GM12878 (cell line): ENCODE measurements at regions not wholly inside any gene's neighbourhood (a gene's known extent, or its start where the extent isn't known, plus 50 kb on each side); places are given as distances from the start of the nearest gene placed in this dataset.

Experiments
- ATAC-seq: fragments of 200-7000 bp; cut with Tn5 transposase; 3 replicates; pipeline ENCODE4 v1.9.1; 2020; ENCODE audit warnings: mild to moderate bottlenecking, moderate library complexity
- BruUV-seq: library from RNA; stranded (reverse); fragments of 400-500 nt; replicated peaks from 2 replicates; lab custom pipeline; 2021; lab: Mats Ljungman, UMichigan
- CTCF ChIA-PET: fragments of 300-600 bp; sonication (Branson Sonifier 250); formaldehyde crosslinking; extraction: SDS; loops from one replicate; lab custom pipeline; 2021; ENCODE audit warnings: inconsistent platforms; lab: Yijun Ruan, JAX
- POLR2A ChIA-PET: fragments of 350-600 bp; formaldehyde crosslinking; extraction: SDS; loops from one replicate; lab custom pipeline; 2021; ENCODE audit warnings: inconsistent platforms; lab: Charles Lee
- RAD21 ChIA-PET: fragments of 300-600 bp; sonication (Branson Sonifier 250); formaldehyde crosslinking; loops from one replicate; lab custom pipeline; 2023; ENCODE audit warnings: antibody characterized with exemption; ENCODE audit not compliant: unreplicated experiment; lab: Charles Lee
- SMC1A ChIA-PET: fragments of 300-600 bp; sonication (Branson Sonifier 250); formaldehyde crosslinking; loops from one replicate; lab custom pipeline; 2023; ENCODE audit not compliant: unreplicated experiment, uncharacterized antibody; lab: Charles Lee
- DNase-seq: peaks from one replicate; pipeline ENCODE4 v3.0.0-alpha.2; 2011; ENCODE audit warnings: low read depth, low spot score
- FAIRE-seq: peaks from 3 replicates; lab custom pipeline; 2011; peaks lifted over from hg19 to GRCh38; lab: Jason Lieb, UNC
- H2AFZ ChIP-seq: 2 replicates; pipeline ENCODE4 v1.6.0; 2011; ENCODE audit warnings: low read depth, low read length, control low read depth; ENCODE audit not compliant: control insufficient read depth
- H3K27ac ChIP-seq: 2 replicates; pipeline ENCODE4 v1.5.1; 2011; ENCODE audit warnings: control low read depth; ENCODE audit not compliant: control insufficient read depth, insufficient read depth
- H3K27me3 ChIP-seq, 2 experiments: replicated peaks in 1 of 2; 2 replicates each; pipeline versions ENCODE4 v1.6.0 to v1.6.1; 2011; ENCODE audit warnings: low read length in 1 of 2; ENCODE audit not compliant: control insufficient read depth in 2 of 2, insufficient read depth in 2 of 2
- H3K36me3 ChIP-seq, 2 experiments: 2 replicates each; pipeline ENCODE4 v1.5.1; 2011; ENCODE audit warnings: low read length in 1 of 2; ENCODE audit not compliant: control insufficient read depth in 2 of 2, insufficient read depth in 2 of 2
- H3K4me1 ChIP-seq: 2 replicates; pipeline ENCODE4 v1.6.1; 2011; ENCODE audit warnings: mild to moderate bottlenecking, low read length, moderate library complexity, mixed read lengths; ENCODE audit not compliant: control insufficient read depth, insufficient read depth
- H3K4me2 ChIP-seq: 2 replicates; pipeline ENCODE4 v1.6.0; 2011; ENCODE audit warnings: control low read depth; ENCODE audit not compliant: control insufficient read depth, insufficient read depth
- H3K4me3 ChIP-seq: fragments of 200-600 bp; sonication (generic); 2 replicates; pipeline ENCODE4 v1.5.1; 2016
- H3K79me2 ChIP-seq: 2 replicates; pipeline ENCODE4 v1.6.0; 2011; ENCODE audit warnings: low read length; ENCODE audit not compliant: control insufficient read depth, insufficient read depth
- H3K9ac ChIP-seq: 2 replicates; pipeline ENCODE4 v1.8.0; 2011; ENCODE audit warnings: low read length, control low read depth, mixed read lengths; ENCODE audit not compliant: control insufficient read depth, insufficient read depth
- H3K9me3 ChIP-seq: replicated peaks from 3 replicates; pipeline ENCODE4 v1.5.1; 2011; ENCODE audit warnings: mild to moderate bottlenecking, low read length; ENCODE audit not compliant: control insufficient read depth, insufficient read depth
- H4K20me1 ChIP-seq: 2 replicates; pipeline ENCODE4 v1.6.0; 2011; ENCODE audit not compliant: control insufficient read depth, insufficient read depth
- BCLAF1 ChIP-seq: fragments of 450-650 bp; IDR thresholded peaks from 2 replicates; pipeline ENCODE4 v1.6.1; 2017; ENCODE audit warnings: antibody characterized with exemption, mild to moderate bottlenecking, moderate library complexity
- EED ChIP-seq: sonication (generic); IDR thresholded peaks from 2 replicates; pipeline ENCODE4 v1.6.1; 2016; ENCODE audit warnings: antibody characterized with exemption, low read depth
- HDAC2 ChIP-seq: fragments of 200-600 bp; sonication (generic); IDR thresholded peaks from 2 replicates; pipeline ENCODE4 v1.6.1; 2017
- MEF2A ChIP-seq: IDR thresholded peaks from 2 replicates; pipeline ENCODE4 v1.6.1; 2011; ENCODE audit warnings: low read depth, mild to moderate bottlenecking, low read length, moderate library complexity; ENCODE audit not compliant: insufficient read depth
- MEF2B ChIP-seq: fragments of 450-650 bp; IDR thresholded peaks from 2 replicates; pipeline ENCODE4 v1.6.1; 2018; ENCODE audit warnings: mild to moderate bottlenecking, moderate library complexity; ENCODE audit not compliant: partially characterized antibody, poor library complexity, severe bottlenecking
- NFIC ChIP-seq: IDR thresholded peaks from 2 replicates; pipeline ENCODE4 v1.6.1; 2012; ENCODE audit warnings: low read depth, mild to moderate bottlenecking, inconsistent platforms, low read length, moderate library complexity
- POLR2A ChIP-seq: IDR thresholded peaks from 2 replicates; pipeline ENCODE4 v1.6.1; 2011; ENCODE audit warnings: low read depth, mild to moderate bottlenecking, low read length
- RUNX3 ChIP-seq: IDR thresholded peaks from 2 replicates; pipeline ENCODE4 v1.6.1; 2012; ENCODE audit warnings: low read length, inconsistent platforms
- TCF12 ChIP-seq: IDR thresholded peaks from 2 replicates; pipeline ENCODE4 v1.6.1; 2011; ENCODE audit warnings: low read depth, mild to moderate bottlenecking, low read length
- ZBTB11 ChIP-seq: fragments of 450-650 bp; formaldehyde crosslinking; IDR thresholded peaks from 2 replicates; pipeline ENCODE4 v1.5.0; 2022; ENCODE audit warnings: mild to moderate bottlenecking, missing genetic modification characterization
- WGBS: methylation state at CpG from one replicate; pipeline ENCODE4 v1.1.6; 2016; ENCODE audit warnings: low lambda C conversion rate; ENCODE audit not compliant: insufficient replicate concordance, insufficient coverage; ENCODE audit errors: missing lambda C conversion rate; 5-methylcytosine and 5-hydroxymethylcytosine counted together
- in situ Hi-C: fragments of 300-500 bp; cut with MboI; formaldehyde crosslinking; loops from 9 replicates; pipeline ENCODE4 v1.14.3; 2018; ENCODE audit warnings: mixed read lengths
- intact Hi-C: fragments of 100-400 bp; cut with micrococcal nuclease; formaldehyde crosslinking; loops from one replicate; pipeline ENCODE4 v1.14.2; 2022; ENCODE audit not compliant: unreplicated experiment

GRCh38 chr6:40695750-40696415 lies 108.7 kb upstream of the LRFN2 start:
- H3K9ac ChIP-seq = no peak overlapping the region
- no peaks in the 10 kb centered on the region for H3K36me3 ChIP-seq
- FAIRE-seq = no peak
- RAD21 ChIA-PET = no interaction called here
- POLR2A ChIA-PET = no interaction called here
- no peak overlapping the region for H3K4me2 ChIP-seq
- no peak for DNase-seq
- no peaks in the 10 kb centered on the region for H3K79me2 ChIP-seq
- peaks cover 0 to 3% of the 10 kb centered on the region in 2 experiments; a peak in 2 of 4 replicates for H3K27me3 ChIP-seq
- SMC1A ChIA-PET = no interaction called here
- CTCF ChIA-PET = interaction anchor here (0.6 kb wide), 1 partner anchor 70 kb away, joined by 3 read pairs; no protein-coding TSS in a partner anchor
- no peaks in the 10 kb centered on the region for H3K4me1 ChIP-seq
- no peak overlapping the region for H2AFZ ChIP-seq
- no peak overlapping the region for H3K27ac ChIP-seq
- no peak for ATAC-seq
- no peak for TF ChIP-seq POLR2A
- no peak for TF ChIP-seq EED
- TF ChIP-seq ZBTB11 (CRISPR knock-in tag) = no peak
- no peak for TF ChIP-seq MEF2B
- TF ChIP-seq BCLAF1 = no peak
- no peak for TF ChIP-seq RUNX3
- TF ChIP-seq MEF2A = no peak
- TF ChIP-seq NFIC = no peak
- no peak for TF ChIP-seq TCF12
- no peak for TF ChIP-seq HDAC2
- in situ Hi-C loops = no loop called here
- H4K20me1 ChIP-seq = no peaks in the 10 kb centered on the region
- no TSS peak for BruUV-seq
- no peak overlapping the region for H3K4me3 ChIP-seq
- intact Hi-C loops = no loop called here
- WGBS = 22% methylated on average over 8 of the region's 8 CpGs
- no peaks in the 10 kb centered on the region for H3K9me3 ChIP-seq
